ENCODE measurements at regions not wholly inside any gene's neighbourhood (a gene's known extent, or its start where the extent isn't known, plus 50 kb on each side); places are given as distances from the start of the nearest gene placed in this dataset.

GRCh38 chr11:33615751-33616150 is 84.9 kb downstream of the C11orf91 start:
- DNase-seq: no peak

- no peak for DNase-seq
Observed at GRCh38 chr11:33613404-33613803, 87.2 kb downstream of the C11orf91 start.

- no peak for DNase-seq
Observed at GRCh38 chr11:33610903-33611302, 89.7 kb downstream of the C11orf91 start.

- DNase-seq: no peak
Observed at GRCh38 chr11:33608386-33608785, 92.2 kb downstream of the C11orf91 start.

GRCh38 chr11:33606762-33607161 is 93.9 kb downstream of the C11orf91 start:
- DNase-seq: no peak

- DNase-seq: no peak
Observed at GRCh38 chr11:33605703-33606102, 94.9 kb downstream of the C11orf91 start.

GRCh38 chr11:33598426-33599069 is 102.1 kb downstream of the C11orf91 start:
- no peak for DNase-seq

- DNase-seq: no peak
Observed at GRCh38 chr11:33594188-33594587, 106.4 kb downstream of the C11orf91 start.

- DNase-seq: no peak
Observed at GRCh38 chr11:33590441-33590840, 110.2 kb downstream of the C11orf91 start.

GRCh38 chr11:33588056-33588455 is 112.6 kb downstream of the C11orf91 start:
- DNase-seq: no peak

- DNase-seq: no peak
Observed at GRCh38 chr11:33585586-33586209, 114.9 kb downstream of the C11orf91 start.

- DNase-seq: no peak
Observed at GRCh38 chr11:33582636-33583325, 117.8 kb downstream of the C11orf91 start.

- DNase-seq: no peak
Observed at GRCh38 chr11:33579101-33579500, 121.5 kb downstream of the C11orf91 start.

GRCh38 chr11:33577204-33577603 is 123.4 kb downstream of the C11orf91 start:
- no peak for DNase-seq

GRCh38 chr11:33575311-33575710 is 125.3 kb downstream of the C11orf91 start:
- no peak for DNase-seq

GRCh38 chr11:33574331-33574730 is 126.3 kb downstream of the C11orf91 start:
- DNase-seq: no peak

- no peak for DNase-seq
Observed at GRCh38 chr11:33569333-33569732, 131.3 kb downstream of the C11orf91 start.

GRCh38 chr11:33567004-33567403 is 133.6 kb downstream of the C11orf91 start:
- no peak for DNase-seq

GRCh38 chr11:33564856-33565453 is 135.7 kb downstream of the C11orf91 start:
- no peak for DNase-seq

GRCh38 chr11:33560729-33561128 is 139.9 kb downstream of the C11orf91 start:
- DNase-seq: no peak

- DNase-seq: no peak
Observed at GRCh38 chr11:33559567-33559966, 141.1 kb downstream of the C11orf91 start.

- no peak for DNase-seq
Observed at GRCh38 chr11:33558097-33558496, 142.5 kb downstream of the C11orf91 start.

GRCh38 chr11:33557201-33557600 is 143.4 kb downstream of the C11orf91 start:
- DNase-seq: no peak

- DNase-seq: no peak
Observed at GRCh38 chr11:33554219-33554618, 146.4 kb downstream of the C11orf91 start.
